ENCODE measurements at regions not wholly inside any gene's neighbourhood (a gene's known extent, or its start where the extent isn't known, plus 50 kb on each side); places are given as distances from the start of the nearest gene placed in this dataset.
"Not testable (repeated sequence)": the region's sequence is repeated elsewhere in the genome, so short reads cannot be mapped to it uniquely, and the experiment has no call there.

DNA sequence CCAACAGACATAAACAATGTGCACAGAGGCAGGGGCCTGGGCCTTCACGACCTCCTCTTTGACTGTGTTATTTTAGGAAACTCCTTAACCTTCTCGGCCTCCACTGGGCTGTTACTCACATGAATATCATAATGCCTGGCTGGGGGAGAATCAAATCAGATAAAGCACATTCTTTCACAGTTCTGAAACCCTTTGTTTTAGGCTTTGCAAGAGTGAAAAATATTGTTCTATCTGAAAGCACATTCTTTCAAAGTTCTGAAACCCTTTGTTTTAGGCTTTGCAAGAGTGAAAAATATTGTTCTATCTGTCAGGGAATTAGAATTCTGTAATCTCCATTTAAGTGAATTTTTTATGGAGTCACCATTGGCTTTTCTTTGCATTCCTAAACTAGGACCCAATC, 50.7 kb upstream of the SYNDIG1 start:
- no peak for DNase-seq

DNA sequence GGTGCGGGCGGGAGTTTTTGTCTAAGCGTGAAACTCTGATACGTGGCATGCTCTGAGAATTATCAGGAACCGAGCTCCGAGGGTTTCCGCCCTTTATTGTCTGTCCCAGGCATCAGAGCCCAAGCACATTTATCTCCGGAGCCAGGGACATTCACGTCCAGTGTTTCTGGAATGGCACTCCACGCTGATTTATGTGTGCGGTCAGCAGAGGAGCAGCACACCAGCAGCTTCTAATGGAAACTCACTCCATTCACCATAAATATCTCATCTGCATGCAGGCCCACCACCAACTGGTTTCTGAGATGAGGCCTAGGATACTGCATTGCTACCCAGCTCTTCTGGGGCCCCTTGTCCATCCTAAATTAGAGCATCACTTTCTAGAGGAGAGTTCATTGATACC, 51.9 kb upstream of the SYNDIG1 start:
- DNase-seq = no peak

DNA sequence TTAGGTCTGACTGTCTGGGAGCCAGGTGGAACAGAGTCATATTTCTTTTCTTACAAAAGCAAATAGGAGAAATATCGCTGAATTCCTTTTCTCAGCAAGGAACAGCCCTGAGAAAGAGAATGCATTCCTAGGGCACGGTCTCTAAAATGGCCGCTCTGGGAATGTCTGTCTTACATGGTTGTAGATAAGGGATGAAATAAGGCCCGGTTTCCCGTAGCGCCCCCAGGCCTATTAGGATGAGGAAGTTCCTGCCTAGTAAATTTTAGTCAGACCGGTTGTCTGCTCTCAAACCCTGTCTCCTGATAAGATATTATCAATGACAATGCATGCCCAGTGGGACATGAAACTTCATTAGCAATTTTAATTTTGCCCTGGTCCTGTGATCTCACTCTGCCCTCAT, 54.0 kb upstream of the SYNDIG1 start:
- not testable (repeated sequence) for DNase-seq

DNA sequence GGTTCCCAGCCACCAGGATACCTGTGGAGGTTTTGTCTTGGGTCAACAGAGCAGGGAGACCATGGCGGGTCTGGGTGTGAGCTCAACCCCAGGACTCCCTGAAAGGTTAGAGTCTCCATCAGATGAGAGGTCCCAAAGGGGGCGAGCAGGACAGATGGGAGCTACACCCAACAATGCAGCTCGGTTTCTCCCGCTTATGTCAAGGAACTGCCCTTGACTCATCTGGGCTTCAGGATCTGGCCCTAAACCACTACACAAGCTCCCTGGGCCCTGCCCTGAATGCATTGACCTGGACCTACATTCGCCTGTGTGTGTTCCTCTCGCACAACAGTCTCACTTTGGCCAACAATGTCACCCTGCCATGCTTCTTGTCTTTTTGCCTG, 57.6 kb upstream of the SYNDIG1 start:
- DNase-seq = no peak

DNA sequence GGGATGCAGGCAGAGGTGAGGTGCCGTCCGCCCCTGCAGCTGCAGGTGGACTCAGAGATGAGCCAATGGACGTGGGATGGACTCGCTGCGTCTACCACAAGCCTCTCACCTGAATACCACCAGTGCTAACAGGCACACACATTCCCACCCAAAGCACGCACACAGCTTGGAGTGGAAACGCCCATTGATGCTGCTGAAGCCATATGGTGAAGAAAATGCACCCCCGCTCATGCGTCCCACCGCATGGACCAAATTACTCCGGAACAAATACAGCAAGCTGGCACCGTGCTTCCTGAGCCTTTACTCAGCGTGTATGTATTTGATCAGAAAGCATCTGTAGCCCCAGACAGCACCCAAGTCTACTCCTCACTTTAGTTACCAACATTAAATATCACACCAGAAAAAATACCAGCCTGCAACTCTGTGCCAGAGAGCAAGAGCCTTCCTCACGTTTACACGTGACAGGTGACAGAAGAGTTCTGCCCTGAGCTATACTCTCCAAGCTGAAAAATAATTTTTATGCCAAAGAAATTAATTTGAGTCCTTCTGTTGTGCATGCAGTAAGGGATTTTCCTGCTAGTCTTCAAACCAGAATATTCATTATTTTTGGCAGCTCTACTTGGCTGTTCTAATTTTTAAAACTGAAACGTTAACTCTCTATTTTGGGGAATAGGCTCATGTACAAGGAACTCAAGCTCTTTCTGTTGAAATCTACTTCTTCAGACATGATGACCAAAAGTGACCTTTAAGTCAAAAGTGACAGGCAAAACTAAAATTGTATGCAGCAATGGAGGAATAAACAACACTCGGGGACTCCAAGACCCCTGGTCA, 58.2 kb upstream of the SYNDIG1 start:
- no peak for DNase-seq

DNA sequence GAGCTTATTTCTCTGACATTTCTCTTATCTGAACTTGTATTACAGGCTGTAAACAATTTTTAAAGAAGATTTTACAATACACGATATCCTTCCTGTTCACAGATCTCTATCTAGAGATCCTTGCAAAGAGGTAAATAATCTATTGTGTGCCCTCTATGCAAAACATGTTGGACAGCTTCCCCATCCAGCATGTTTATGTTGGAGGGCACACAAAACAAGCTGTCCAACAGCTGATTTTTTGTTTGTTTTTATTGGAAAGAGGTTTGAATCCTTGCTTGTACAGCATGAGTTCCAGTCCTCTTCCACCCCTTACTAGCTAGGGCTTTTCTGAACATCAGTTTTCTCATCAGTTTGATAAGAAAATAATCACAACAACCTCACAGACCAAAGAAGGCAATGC, 62.3 kb upstream of the SYNDIG1 start:
- no peak for DNase-seq

DNA sequence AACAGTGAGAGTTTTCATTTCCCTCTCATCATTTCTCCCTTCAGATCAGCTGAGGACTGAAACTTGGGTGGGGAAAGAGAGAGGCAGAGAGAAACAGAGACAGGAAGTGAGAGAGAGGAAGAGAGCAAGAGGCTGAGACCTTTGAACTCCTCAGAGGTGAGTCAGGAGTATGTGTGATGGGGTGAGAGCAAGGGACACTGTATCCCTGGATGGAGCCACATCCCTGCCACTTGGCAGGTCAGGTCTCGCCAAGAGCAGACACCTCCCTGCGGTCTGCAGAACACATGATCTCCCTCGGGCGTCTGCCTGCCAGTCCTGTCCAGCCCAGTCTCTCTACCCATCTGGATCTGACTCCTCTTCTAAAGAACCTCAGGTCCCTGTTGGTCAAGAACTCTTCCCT, 62.7 kb upstream of the SYNDIG1 start:
- no peak for DNase-seq

DNA sequence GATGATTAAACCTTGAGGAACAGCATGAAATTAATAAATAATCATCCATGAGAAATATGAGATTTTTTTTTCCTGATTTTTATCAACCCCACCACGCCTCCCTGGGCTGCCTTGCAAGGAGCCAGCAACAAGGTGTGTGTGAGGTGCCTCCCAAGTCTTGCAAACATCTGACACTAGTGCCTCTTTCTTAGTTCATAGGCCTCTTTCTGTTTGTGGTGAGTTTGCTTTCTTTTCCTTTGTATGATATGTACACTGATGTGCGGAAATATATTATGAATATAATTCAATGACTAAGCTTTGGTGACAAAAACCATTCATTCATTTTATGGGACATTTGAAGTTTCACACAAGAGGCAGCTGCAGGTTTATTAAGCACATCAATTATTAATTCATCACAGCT, 63.2 kb upstream of the SYNDIG1 start:
- DNase-seq = no peak

DNA sequence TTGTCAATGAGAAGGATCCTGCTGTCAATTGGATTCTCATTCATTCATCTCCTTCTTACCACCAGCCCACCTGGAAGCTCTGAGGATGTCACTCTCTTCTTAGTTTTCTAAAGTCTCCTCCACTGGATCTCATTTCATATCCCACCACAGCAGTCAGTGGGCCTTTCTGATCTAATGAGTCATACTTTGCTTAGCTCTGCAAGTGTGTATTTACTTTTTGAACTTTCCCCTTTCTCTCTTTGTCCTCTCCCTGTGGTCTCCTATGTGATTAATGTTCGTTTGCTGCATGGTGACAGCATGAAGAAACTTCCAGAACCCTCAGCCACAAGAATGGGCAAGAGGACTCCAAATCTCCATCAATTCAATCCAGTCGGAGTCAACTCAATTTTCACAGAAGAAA, 63.6 kb upstream of the SYNDIG1 start:
- no peak for DNase-seq

DNA sequence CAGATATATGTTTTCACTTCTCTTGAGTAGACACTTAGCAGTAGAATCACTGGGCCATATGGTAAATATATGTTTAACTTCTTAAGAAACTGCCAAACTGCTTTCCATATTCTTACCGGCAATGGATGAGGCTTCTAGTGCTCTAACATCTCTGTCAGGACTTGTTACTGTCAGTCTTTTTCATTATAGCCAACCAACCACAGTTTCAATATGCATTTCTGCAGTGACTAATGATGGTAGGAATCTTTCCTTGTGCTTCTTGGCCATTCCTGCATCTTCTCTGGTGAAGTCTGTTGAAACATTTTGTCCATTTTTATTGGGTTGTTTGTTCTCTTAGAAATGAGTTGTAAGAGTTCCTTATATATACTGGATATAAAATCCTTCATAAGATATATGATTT, 66.0 kb upstream of the SYNDIG1 start:
- no peak for DNase-seq

DNA sequence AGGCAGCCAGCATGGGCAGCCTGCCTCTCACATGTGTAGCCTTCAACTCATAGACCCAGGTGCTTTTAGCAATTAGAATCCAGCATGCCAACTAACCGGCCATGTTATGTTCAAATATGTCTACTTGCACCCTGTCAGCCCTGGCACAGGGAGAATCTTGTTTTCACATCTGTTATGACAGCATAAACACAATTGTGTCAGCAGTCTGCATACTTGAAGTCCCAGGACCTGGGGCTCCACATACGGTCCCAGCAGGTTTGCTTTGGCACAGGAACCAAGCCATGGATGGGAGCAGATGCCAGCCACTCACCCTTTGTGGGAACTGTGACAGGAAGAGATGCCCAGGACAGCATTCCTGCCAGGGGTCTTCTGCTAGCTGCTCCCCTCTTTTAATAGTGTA, 67.2 kb upstream of the SYNDIG1 start:
- DNase-seq = no peak

DNA sequence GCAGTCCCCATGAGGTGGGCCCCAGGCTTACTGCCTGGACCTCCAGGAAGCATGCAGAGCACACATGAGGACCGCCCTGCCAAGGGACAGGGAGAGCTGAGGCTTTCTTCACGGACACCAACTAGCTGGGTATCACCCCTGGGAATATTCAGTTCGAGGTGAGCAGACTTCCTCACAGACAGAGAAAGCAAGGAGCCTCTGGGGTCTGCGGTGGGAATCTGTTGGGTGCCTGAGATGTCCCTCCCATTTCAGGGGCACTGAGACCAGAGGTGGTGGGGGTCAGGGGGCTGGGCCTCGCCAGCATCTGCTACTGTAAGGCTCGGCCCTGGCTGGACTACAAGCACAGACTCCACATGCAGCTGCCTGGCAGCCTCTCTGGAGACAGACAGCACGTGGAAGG, 74.3 kb upstream of the SYNDIG1 start:
- no peak for DNase-seq

DNA sequence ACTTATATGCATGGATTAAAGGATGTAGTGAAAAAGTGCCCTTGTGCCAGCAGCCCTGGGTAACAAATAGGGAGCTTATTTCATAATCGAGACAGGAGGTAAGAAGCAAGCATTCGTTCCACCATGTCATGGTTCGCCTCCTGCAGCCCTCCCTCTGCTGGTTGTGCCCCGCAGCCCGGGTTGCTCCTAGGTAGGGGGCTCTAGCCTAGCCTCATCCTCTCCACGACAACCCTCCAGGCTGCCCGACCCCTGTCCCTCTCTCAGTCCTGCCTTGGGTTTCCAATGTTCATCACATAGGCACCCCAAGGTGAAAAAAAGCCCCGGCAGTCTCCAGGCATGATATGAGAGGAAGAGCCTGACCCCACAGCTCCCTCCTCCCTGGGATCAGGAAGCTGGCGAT, 75.5 kb upstream of the SYNDIG1 start:
- no peak for DNase-seq

DNA sequence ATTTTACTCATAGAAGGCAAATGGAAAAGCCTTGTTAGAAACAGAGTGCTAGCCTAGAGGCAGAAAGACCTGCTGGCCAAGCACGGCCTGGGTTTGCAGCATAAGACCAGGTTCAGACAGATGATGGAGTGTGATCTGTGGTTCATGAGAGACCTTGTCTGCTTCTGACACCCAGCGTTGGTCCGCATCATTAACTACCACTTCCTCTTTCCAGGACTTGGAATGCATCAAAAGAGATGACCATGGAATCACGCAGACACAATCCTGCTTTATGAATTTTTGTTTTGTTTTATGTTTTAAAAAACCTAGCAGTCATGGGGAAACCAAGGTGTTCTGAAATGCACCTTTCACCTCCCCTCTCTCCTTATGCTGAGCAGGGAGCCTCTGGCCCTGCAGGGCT, 76.8 kb upstream of the SYNDIG1 start:
- no peak for DNase-seq

DNA sequence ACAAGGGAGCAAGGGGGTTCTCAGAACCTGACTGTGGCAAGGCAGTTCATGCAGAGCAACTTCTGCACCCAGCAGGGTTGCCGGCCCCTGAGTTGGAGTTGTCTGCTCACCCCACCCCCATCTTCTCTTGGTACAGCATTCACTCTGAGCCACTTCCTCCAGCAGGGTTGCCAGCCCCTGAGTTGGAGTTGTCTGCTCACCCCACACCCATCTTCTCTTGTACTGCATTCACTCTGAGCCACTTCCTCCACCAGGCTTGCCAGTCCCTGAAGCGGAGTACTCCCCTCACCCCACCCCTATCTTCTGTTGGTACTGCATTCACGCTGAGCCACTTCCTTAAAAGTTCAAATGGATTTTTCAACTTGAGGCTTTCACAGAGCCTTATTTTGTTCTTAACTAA, 79.7 kb upstream of the SYNDIG1 start:
- DNase-seq = no peak

DNA sequence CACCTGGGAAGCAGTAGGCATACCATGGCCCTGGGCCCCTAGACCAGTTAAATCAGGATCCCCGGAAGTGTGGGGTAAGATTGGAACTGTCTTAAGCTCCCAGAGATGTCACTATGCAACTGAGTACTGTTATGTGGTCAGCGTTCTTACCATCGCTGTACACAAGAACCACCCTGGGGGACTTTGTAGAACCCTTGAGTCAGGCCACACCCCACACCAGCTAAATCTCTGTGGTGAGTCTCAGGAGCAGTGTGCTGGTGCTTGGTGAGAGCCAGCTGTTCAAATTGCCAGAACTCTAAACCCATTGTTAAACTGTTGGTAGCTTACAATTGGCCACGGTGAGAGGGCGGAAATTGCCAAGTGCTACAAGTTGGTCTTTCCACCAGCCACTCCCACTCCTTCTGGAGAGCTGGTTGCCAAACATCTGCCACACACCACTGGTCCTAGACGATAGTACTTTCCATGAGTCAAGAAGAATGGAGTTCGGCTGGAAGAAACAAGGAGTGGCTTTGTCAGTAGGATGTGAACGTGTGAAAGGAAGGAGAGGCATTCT, 80.5 kb upstream of the SYNDIG1 start:
- DNase-seq = no peak

DNA sequence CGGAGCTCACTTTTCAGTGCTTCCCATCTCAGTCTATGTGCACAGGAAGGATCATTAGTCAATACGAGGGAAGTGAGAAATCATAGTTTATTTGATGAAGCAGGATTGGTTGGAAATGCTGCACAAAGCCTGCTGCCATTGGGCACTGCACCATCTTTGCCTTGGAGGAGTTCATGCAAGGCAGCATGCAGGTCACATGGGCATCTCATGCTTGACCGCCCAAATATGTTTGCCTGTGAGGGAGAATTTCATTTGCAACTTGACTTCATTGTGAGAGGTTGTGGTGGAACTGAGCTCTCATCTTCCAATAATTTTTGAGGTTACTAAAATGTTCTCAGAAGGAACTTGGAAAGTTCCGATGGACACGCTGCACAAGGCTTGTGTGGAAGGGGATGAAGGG, 83.9 kb upstream of the SYNDIG1 start:
- DNase-seq = no peak

DNA sequence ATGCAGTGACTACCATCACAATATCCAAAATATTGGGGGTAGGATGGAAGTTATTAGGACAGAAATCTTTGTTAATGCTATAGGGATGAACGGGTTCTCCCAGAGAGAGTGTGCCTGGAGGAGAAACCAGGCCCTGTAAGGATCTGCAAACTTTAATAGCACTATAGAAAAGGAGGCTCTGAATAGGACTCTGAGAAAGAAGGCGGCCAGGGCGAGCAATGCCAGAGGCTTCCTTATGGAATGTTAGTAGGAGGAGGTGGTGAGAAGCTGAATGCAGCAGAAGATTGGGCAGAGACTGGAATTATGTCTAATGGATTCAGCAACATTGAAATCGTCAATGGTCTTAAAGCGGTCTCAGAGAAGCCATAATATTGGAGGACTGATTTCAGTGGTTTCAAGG, 84.6 kb upstream of the SYNDIG1 start:
- no peak for DNase-seq

DNA sequence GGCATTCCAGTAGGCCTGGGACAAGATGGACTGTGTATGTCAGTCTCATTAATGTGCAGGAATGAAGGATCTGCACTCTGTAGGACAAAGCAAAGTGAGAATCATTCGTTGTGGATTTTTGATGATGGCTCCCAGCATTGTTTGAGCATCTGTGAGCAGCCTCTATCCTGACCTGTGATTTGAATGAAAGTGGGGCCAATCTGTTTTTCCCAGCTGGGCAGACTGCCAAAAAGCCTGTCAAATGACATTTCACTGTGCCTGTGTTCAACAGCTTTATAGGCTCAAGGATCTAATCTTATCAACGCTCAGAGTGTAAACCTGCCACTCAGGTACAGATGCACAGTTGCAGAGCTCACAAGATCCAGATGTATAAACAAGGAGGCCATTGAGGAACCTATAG, 86.7 kb upstream of the SYNDIG1 start:
- peak in 2 of 3 experiments; percentile 43 to 54 for DNase-seq

DNA sequence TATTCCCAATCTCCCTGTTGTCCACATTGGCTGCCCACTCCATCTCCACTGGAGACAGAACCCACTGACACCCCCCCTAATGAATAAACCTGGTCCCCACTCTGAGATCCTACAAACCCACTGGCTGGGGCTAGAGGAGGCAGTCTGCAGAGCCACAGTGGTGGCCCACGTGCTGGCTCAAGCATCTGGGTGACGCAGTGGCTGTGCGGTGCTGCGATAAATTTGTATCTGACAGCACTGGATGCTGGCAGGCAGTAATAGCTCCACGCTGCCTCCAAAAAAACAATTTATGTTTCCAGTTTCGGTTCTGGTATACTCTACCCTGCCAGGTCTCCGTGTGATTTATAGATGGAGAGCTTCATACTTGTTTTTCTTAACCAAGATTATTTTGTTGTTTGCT, 87.1 kb upstream of the SYNDIG1 start:
- DNase-seq = no peak

DNA sequence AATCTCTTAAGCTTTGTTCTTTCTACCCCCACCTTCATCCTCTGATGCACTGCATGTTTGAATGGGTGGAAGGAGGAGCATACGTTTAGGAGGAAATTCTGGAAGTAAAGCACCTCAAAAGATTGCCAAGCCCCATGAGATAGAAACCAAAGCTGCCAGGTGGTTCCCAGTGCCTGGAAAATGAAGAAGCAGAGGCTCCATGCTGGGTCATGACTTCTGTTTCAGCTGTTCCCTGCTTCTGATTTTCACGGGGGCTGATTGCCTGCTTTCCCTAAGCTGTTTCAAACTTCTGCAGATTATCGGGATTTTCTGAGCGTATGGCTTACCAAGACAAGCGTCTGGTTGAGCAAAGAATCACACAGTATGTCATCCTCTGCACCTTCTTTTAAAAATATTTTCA, 87.5 kb upstream of the SYNDIG1 start:
- no peak for DNase-seq

DNA sequence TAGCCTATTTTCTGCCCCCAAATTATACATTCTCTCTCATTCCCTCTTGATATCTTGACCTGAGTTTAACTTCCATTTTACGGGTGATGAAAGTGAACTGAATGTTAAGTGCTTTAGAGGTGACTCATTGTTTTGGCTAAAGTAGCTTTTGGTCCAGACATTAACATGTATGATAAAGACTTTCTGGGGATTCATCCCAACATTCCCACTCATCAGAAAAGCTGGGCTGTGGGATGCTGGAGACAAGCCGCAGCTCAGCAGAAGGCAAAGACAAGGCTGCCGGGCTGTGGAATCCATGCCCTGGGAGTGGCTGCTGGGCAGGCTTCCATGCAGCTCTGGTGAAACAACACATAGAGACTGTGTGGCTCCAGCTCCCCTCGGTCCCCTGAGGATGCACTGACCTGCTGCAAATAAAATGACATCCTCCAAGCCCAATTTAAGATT, 89.9 kb upstream of the SYNDIG1 start:
- DNase-seq = no peak

DNA sequence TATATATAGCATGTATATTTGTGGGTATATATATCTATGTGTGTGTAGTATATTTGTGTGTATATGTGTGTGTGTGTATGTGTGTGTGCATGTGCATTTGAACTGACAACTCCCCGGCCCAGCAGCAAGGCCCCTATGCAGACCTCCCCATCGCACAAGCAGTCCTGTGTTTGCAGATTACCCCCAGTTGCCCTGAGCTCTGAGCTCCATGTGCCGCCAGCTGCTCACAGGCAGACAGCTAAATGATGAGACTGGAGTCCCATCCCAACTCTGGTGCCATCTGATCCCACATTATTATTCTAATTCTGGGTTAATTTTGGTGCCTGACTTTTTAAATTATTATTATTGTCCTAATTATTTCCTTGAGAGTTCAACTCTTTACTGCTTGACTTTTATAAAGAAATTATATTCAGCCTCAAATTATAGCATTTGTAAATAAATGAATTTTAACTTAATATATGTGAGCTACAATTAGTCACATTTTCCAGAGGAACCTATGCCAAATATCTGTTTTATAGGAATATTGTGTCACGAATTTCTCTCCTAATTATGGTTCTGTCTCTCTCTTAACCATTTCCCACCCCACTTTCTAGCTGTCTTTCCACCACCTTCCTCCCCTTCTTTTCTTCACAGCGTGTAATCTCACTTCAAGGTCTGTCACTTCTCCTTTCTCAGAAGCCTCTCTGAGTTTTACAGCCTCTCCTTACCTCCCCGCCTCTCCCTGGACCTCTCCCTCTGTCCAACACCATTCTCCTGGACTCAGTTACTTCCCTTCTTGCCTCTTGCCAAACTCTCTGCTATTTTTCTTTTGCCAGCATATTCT, 90.6 kb upstream of the SYNDIG1 start:
- DNase-seq = no peak

Data from NCI-H1417 (cell line).